IPS-18a (cell line): ENCODE measurements at regions not wholly inside any gene's neighbourhood (a gene's known extent, or its start where the extent isn't known, plus 50 kb on each side); places are given as distances from the start of the nearest gene placed in this dataset.
"Not testable (repeated sequence)": the region's sequence is repeated elsewhere in the genome, so short reads cannot be mapped to it uniquely, and the experiment has no call there.

Experiments used
- H3K27ac ChIP-seq: one replicate; pipeline ENCODE4 v1.5.1; 2013; ENCODE audit warnings: low read length
- H3K27me3 ChIP-seq: one replicate; pipeline ENCODE4 v1.6.1; 2013; ENCODE audit warnings: mild to moderate bottlenecking, low read length; ENCODE audit not compliant: control insufficient read depth, insufficient read depth
- H3K36me3 ChIP-seq: one replicate; pipeline ENCODE4 v1.6.1; 2013; ENCODE audit warnings: low read depth, low read length; ENCODE audit not compliant: control insufficient read depth
- H3K4me1 ChIP-seq: one replicate; pipeline ENCODE4 v1.6.1; 2013; ENCODE audit warnings: low read depth, low read length; ENCODE audit not compliant: control insufficient read depth
- H3K4me3 ChIP-seq: one replicate; pipeline ENCODE4 v1.5.1; 2013; ENCODE audit warnings: low read length
- H3K9ac ChIP-seq: one replicate; pipeline ENCODE4 v1.6.1; 2013; ENCODE audit warnings: mild to moderate bottlenecking, low read length, moderate library complexity
- H3K9me3 ChIP-seq: one replicate; pipeline ENCODE4 v1.6.1; 2013; ENCODE audit warnings: low read depth, low read length; ENCODE audit not compliant: control insufficient read depth

DNA sequence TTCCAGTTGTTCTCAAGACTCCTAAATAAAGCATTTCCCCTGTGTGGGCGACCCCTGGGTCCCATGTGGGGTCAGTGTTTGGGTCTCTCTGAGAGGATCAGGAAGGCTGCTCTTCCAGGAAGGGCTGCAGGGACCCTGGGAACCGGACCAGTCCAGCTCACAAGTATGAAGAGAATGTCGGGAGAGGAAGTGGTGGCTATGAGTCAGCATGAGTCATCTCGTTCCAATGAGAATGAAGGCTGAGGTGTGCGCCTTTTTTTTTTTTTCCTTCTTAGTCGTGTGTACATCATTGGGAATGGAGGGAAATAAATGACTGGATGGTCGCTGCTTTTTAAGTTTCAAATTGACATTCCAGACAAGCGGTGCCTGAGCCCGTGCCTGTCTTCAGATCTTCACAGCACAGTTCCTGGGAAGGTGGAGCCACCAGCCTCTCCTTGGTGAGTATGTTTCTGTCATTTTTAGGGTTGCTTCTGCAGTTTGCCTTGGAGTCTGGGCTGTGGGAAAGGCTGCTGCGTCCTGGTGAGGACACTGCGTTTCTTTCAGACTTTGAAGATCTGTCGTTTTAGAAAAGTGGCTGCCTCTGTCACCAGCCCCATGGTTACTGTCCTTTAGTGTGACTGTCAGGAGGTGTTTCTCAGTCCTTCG is 292.6 kb upstream of the PLGLB2 start:
- not testable (repeated sequence) for H3K27ac ChIP-seq, H3K9ac ChIP-seq, H3K4me3 ChIP-seq

DNA sequence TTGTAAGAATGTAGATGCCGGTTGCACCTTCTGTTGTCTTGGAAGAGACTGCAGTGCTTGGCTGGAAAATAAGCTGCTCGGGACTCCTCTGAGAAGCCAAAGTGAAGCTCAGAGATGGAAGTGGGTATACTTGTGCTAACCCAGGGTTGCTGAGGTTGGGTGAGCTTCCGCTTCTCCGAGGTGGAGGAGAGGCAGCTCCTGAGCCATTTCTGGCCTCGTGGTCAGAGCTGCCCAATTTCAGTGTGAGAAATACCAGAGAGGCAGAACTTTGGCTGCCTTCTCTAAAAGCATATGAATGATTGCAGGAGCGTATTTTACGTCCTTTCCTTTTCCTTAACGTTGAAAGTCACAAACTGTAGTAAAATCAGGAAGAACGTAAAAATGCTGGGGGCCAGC is 292.0 kb upstream of the PLGLB2 start:
- not testable (repeated sequence) for H3K4me1 ChIP-seq, H3K27me3 ChIP-seq, H3K36me3 ChIP-seq, H3K9me3 ChIP-seq, H3K9ac ChIP-seq, H3K4me3 ChIP-seq, H3K27ac ChIP-seq

More for the DNA sequence above, 292.6 kb upstream of the PLGLB2 start:
- H3K9me3 ChIP-seq, H3K4me1 ChIP-seq, H3K27me3 ChIP-seq, H3K36me3 ChIP-seq: not testable (repeated sequence)

DNA sequence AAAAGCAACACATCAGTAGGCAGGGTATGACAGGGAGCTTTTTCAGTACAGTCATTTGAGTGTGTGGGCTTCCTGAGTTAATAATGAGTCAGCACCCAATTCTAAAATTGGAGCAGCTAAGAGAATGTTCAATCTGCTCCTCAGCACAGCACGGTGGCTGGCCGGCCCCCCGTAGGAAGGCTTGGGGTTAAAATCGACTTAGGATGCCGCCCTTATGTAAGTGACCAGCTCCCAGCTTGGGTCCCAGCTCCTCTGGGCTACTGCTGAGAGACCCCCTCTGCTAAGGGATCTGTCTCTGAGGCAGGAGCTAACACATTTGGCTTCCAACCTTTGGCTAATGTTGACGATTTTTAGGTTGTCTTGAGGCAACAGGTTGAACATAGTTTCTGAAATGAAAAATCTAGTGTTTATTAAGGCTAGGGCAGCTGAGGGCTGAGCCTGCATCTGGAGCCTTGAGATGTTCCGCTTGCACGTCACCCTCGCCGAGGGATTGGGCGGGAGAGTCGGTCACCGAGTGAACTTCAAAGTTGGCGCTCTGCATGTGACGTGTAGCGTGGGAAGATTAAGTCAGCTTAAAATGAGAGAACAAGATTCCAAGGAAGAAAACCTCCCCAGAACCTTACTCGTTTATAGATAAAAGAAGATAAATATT is 291.3 kb upstream of the PLGLB2 start:
- H3K4me3 ChIP-seq, H3K27ac ChIP-seq, H3K27me3 ChIP-seq, H3K9ac ChIP-seq, H3K4me1 ChIP-seq, H3K9me3 ChIP-seq, H3K36me3 ChIP-seq: not testable (repeated sequence)

DNA sequence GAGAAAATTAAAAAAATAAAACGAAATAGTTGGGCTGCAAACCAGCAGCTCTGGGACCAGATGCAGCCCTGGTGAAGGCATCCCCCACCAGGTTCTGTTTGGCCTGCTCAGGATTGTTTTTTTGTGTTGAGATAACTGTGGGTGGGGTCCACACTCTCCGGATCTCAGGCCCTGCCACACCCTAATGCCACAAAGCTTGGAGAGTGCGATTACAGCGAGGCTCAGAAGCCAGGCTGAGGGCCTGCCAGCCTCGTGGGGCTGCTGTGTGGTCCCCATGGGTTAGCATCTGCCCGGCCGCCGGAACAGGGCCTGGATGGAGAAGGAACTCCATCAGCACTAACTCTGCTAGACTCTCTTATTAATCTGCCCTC is 290.8 kb upstream of the PLGLB2 start:
- not testable (repeated sequence) for H3K27ac ChIP-seq, H3K27me3 ChIP-seq, H3K9me3 ChIP-seq, H3K4me1 ChIP-seq, H3K9ac ChIP-seq, H3K4me3 ChIP-seq, H3K36me3 ChIP-seq

DNA sequence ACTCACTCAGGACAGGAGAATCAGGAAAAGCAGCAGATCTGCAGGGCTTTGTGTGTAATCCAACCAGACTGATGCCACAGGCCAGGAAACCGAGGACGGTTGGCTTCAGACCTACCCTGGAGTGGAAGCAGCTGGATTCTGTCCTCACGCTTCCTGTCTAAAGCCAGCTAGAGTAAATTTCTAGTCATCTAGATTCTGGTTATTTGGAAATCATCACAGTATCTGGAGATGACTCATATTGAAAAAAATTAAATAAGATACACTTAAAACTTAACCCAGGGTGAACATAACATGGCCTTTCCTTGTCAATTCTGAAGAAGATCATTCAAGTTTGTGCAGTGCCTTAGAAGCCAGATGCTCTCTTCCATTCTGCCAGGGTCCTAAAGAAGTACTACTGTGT is 288.9 kb upstream of the PLGLB2 start:
- not testable (repeated sequence) for H3K4me1 ChIP-seq, H3K4me3 ChIP-seq, H3K9ac ChIP-seq, H3K27me3 ChIP-seq, H3K9me3 ChIP-seq, H3K36me3 ChIP-seq, H3K27ac ChIP-seq

DNA sequence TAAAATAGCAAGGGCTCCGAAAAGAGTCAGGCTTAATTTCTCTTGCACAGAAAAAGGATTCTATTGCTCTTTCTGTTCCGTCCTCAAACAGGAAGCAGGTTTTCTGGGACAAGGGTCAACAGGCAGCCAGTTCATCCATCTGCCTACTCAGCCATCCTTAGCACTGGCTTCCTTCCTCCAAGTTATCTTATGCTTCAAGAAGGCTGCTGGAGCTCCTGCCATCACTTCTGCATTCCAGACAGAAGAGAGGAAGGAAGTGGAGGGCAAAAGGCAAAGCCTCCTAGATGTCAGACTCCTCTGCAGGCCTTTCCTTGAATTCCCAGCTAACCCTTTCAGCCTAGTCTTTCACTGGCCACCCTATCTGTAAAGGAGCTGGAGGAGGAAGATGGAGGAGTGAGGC is 287.8 kb upstream of the PLGLB2 start:
- H3K9ac ChIP-seq, H3K4me1 ChIP-seq, H3K9me3 ChIP-seq, H3K4me3 ChIP-seq, H3K36me3 ChIP-seq, H3K27ac ChIP-seq, H3K27me3 ChIP-seq: not testable (repeated sequence)

DNA sequence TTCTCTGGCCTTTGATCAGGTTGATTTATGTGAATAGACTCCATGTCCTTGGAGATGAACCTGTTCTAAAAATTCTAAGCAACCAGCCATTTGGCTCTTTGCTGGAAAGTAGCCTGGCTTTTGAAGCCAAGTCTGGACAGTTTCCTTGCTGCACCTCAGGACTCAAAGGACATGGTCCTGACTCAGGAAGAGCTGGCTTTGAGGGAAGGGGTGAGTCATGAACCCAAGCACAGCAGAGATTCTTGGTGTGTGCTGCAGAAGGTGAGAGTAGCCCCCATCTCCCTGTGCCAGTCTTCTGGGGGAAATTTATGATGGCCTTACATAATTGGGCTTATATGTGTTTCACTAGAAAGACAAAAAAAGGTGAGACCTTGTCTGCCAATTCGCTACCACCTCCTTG is 287.2 kb upstream of the PLGLB2 start:
- not testable (repeated sequence) for H3K4me1 ChIP-seq, H3K27me3 ChIP-seq, H3K9me3 ChIP-seq, H3K4me3 ChIP-seq, H3K36me3 ChIP-seq, H3K9ac ChIP-seq, H3K27ac ChIP-seq

DNA sequence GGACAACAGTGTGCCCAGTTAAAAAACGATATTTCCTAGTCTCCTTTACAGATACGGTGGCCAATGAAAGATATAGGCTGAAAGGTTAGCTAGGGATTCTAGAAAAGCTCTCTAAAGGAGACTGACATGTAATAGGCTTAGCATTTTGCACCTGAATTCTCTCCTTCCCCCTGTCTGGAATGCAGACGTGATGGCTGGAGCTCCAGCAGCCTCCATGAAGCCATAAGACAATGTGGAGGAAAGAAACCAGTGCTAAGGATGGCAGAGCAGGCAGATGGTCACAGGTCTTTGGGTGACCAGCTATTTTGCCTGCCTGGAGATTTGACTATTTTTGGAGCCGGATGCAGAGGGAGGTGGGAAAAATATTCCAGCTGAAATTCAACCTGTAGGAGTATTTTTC is 286.2 kb upstream of the PLGLB2 start:
- not testable (repeated sequence) for H3K9me3 ChIP-seq, H3K4me3 ChIP-seq, H3K27me3 ChIP-seq, H3K36me3 ChIP-seq, H3K27ac ChIP-seq, H3K9ac ChIP-seq, H3K4me1 ChIP-seq

DNA sequence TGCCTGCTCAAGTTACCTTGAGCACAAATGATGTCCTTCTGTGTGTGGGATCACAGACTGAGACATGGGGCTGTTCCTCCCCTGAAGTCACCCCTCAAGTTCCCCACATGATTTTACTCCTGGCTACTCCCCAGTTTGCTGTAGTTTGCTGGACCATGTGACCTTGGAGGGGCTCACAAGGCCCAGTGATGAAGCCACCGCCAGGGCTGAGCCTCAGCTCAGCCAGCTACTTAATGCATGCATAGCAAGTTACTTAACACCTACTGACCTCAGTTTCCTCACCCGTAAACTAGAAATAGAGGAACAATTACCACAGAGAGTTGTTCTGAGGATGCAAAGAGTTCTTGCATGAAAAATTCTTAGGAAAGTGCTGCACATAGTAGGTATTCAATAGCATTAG is 283.7 kb upstream of the PLGLB2 start:
- H3K27me3 ChIP-seq, H3K9ac ChIP-seq, H3K27ac ChIP-seq, H3K4me3 ChIP-seq, H3K4me1 ChIP-seq, H3K9me3 ChIP-seq, H3K36me3 ChIP-seq: not testable (repeated sequence)

DNA sequence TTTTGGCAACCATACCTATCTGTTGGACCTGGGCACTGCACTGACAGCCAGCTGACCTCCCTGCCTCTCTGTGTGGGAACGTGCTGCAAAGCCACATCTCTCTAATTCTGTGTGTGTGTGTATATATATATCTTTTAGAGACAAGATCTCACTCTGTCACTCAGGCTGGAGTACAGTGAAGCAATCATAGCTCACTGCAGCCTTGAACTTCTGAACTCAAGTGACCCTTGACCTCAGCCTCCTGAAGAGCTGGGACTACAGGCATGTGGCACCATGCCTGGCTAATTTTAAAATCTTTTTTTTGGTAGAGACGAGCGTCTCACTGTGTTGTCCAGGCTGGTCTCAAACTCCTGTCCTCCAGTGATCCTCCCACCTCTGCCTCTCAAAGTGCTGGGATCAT is 282.2 kb upstream of the PLGLB2 start:
- not testable (repeated sequence) for H3K4me3 ChIP-seq

DNA sequence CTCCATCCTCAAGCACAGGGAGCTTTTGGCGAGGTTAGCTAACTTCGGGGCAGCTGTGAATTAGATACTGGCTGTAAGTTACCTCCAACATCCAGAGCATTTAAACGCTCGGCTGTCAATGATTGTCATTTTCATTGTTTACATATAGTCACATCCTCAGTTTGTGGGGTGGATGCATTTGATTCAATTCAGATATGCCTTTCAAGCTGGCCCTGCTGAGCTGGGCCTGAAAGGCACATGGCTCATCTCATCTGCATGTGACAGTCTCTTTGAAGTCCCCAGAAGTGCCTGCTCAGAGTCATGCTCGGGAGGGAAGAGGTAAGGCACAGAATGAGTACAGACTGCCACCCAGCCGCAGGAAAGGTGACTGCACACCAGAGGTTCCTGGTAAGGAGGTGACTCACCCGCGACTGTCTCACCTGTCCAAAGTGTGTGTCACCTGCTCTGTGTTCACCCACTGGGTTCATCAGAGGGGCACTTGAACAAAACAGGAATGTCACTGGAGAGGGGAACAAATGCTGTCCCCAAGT is 281.2 kb upstream of the PLGLB2 start:
- not testable (repeated sequence) for H3K9me3 ChIP-seq, H3K36me3 ChIP-seq, H3K4me1 ChIP-seq, H3K27ac ChIP-seq, H3K27me3 ChIP-seq, H3K9ac ChIP-seq, H3K4me3 ChIP-seq

More for the DNA sequence above, 282.2 kb upstream of the PLGLB2 start:
- H3K9ac ChIP-seq, H3K27me3 ChIP-seq, H3K27ac ChIP-seq, H3K9me3 ChIP-seq, H3K4me1 ChIP-seq, H3K36me3 ChIP-seq: not testable (repeated sequence)

DNA sequence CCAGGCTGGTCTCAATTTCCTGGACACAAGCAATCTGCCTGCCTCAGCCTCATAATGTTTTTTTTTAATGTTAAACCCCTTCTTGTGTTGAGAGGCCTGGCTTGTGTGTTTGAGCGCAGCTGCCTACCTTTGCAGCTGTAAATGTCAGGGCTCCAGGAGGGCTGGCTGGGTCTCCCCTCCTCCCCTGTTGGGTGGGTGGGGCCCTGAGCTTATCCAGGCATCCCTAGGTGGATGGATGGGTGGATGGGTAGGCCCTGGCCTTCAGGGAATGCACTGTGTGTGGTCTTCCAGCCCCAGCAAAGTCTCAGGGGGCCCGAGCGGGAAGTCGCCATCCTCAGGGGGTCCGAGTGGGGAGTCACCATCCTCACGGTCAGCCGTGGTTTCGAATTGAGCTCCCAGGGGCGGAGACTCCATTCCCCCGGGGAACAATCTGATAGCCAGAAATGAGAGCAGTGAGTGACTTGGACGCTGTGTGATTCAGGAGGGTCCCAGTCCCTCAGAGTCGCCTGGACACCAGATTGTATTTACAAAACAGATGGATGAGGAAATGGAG is 279.4 kb upstream of the PLGLB2 start:
- not testable (repeated sequence) for H3K4me1 ChIP-seq, H3K27me3 ChIP-seq, H3K9me3 ChIP-seq, H3K27ac ChIP-seq, H3K4me3 ChIP-seq, H3K9ac ChIP-seq, H3K36me3 ChIP-seq
